ENCODE measurements at regions not wholly inside any gene's neighbourhood (a gene's known extent, or its start where the extent isn't known, plus 50 kb on each side); places are given as distances from the start of the nearest gene placed in this dataset.

DNA sequence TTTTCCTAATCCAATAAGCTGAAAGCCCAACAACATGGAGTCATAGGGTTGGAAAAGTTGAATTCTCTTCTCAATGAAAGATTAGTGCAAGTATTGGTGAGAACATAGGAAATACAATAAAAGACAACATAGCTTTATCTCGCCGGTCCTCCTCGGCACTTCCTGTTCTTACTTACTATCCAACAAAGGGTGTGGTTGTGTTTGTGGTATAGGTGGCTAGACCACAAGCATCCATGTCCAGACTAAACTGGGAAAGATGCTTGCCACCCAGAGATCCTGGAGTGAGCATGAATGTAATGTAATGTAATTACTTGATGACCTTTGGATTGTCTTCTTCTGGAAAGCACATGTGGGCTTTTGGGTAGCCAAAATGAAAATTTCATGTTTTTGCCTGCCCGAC, 223.8 kb downstream of the CPE start:
- no TSS peak for BruUV-seq (replicated peaks)
- no peak overlapping the region for H3K4me3 ChIP-seq (ENCODE audit: low read depth in 2 of 2, low read length in 2 of 2)

GRCh38 chr4:165604181-165604580, 225.4 kb downstream of the CPE start:
- TF ChIP-seq CTCF (IDR thresholded peaks at IDR 0.05): no peak
- TF ChIP-seq POLR2AphosphoS5 (IDR thresholded peaks at IDR 0.05; ENCODE audit: low read depth, low read length): no peak
- no peak for TF ChIP-seq SIN3A (IDR thresholded peaks at IDR 0.05; ENCODE audit: borderline replicate concordance, insufficient read depth, low read depth, low read length)
- no peak for TF ChIP-seq REST (IDR thresholded peaks at IDR 0.05; ENCODE audit: insufficient read depth in 1 of 2, low read depth in 2 of 2, low read length in 1 of 2)
- no peak for TF ChIP-seq TCF7L2 (IDR thresholded peaks at IDR 0.05; ENCODE audit: low read depth, low read length)
- intact Hi-C loops (cut with micrococcal nuclease; ENCODE audit: unreplicated experiment) (no loop called here), in situ Hi-C loops (cut with HindIII; ENCODE audit: low pct_unique_long_range_greater_than_20kb, low sequenced_read_pairs) (no loop called here)
- ChIA-PET POLR2A (no interaction called here), CTCF (no interaction called here)
- H3K27me3 ChIP-seq (ENCODE audit: control insufficient read depth, insufficient read depth, low read length): no peaks in the 10 kb centered on the region
- no peaks in the 10 kb centered on the region for H3K36me3 ChIP-seq (ENCODE audit: control insufficient read depth, insufficient read depth, low read length)
- ATAC-seq (no peak), DNase-seq (ENCODE audit: low read depth, low spot score) (no peak)
- H3K27ac ChIP-seq (ENCODE audit: low read length): no peak overlapping the region
- no TSS peak for BruUV-seq (replicated peaks)
- no peak overlapping the region for H3K4me3 ChIP-seq (ENCODE audit: low read depth in 2 of 2, low read length in 2 of 2)
- H3K9me3 ChIP-seq (ENCODE audit: control insufficient read depth, insufficient read depth, low read depth, low read length): no peaks in the 10 kb centered on the region
- H3K4me1 ChIP-seq (ENCODE audit: control insufficient read depth, insufficient read depth, low read length): no peaks in the 10 kb centered on the region

More for the DNA sequence above, 223.8 kb downstream of the CPE start:
- ChIA-PET CTCF (no interaction called here), POLR2A (no interaction called here)
- ATAC-seq: no peak
- DNase-seq (ENCODE audit: low read depth, low spot score): no peak
- in situ Hi-C loops (cut with HindIII; ENCODE audit: low pct_unique_long_range_greater_than_20kb, low sequenced_read_pairs): no loop called here
- H3K9me3 ChIP-seq (ENCODE audit: control insufficient read depth, insufficient read depth, low read depth, low read length): no peaks in the 10 kb centered on the region
- H3K36me3 ChIP-seq (ENCODE audit: control insufficient read depth, insufficient read depth, low read length): no peaks in the 10 kb centered on the region
- no peaks in the 10 kb centered on the region for H3K4me1 ChIP-seq (ENCODE audit: control insufficient read depth, insufficient read depth, low read length)
- no peaks in the 10 kb centered on the region for H3K27me3 ChIP-seq (ENCODE audit: control insufficient read depth, insufficient read depth, low read length)
- intact Hi-C loops (cut with micrococcal nuclease; ENCODE audit: unreplicated experiment): no loop called here
- no peak overlapping the region for H3K27ac ChIP-seq (ENCODE audit: low read length)
- TF ChIP-seq SIN3A (IDR thresholded peaks at IDR 0.05; ENCODE audit: borderline replicate concordance, insufficient read depth, low read depth, low read length) (no peak), TCF7L2 (IDR thresholded peaks at IDR 0.05; ENCODE audit: low read depth, low read length) (no peak), REST (IDR thresholded peaks at IDR 0.05; ENCODE audit: insufficient read depth in 1 of 2, low read depth in 2 of 2, low read length in 1 of 2) (no peak), CTCF (IDR thresholded peaks at IDR 0.05) (no peak), POLR2AphosphoS5 (IDR thresholded peaks at IDR 0.05; ENCODE audit: low read depth, low read length) (no peak)
